ENCODE measurements at regions not wholly inside any gene's neighbourhood (a gene's known extent, or its start where the extent isn't known, plus 50 kb on each side); places are given as distances from the start of the nearest gene placed in this dataset.

GRCh38 chr11:111148953-111149352 lies 96.6 kb upstream of the POU2AF2 start:
- Histone ChIP-seq H3K9ac (ENCODE audit: low read depth in 1 of 2, low read length in 2 of 2) (no peak overlapping the region), H3K27ac (ENCODE audit: low read depth in 2 of 2, low read length in 2 of 2) (no peak overlapping the region), H3K4me1 (ENCODE audit: control insufficient read depth in 2 of 2, insufficient read depth in 2 of 2, low read length in 2 of 2) (no peaks in the 10 kb centered on the region), H3K4me3 (ENCODE audit: low read length in 2 of 2) (no peak overlapping the region), H3K27me3 (ENCODE audit: control insufficient read depth in 2 of 2, insufficient read depth in 2 of 2, low read length in 2 of 2) (no peaks in the 10 kb centered on the region), H3K36me3 (ENCODE audit: control insufficient read depth in 2 of 2, insufficient read depth in 2 of 2, low read length in 2 of 2) (no peaks in the 10 kb centered on the region), H3K9me3 (ENCODE audit: control insufficient read depth in 2 of 2, low read length in 2 of 2) (no peaks in the 10 kb centered on the region)

GRCh38 chr11:111148121-111148520 lies 97.4 kb upstream of the POU2AF2 start:
- Histone ChIP-seq H3K27me3 (ENCODE audit: control insufficient read depth in 2 of 2, insufficient read depth in 2 of 2, low read length in 2 of 2) (no peaks in the 10 kb centered on the region), H3K4me1 (ENCODE audit: control insufficient read depth in 2 of 2, insufficient read depth in 2 of 2, low read length in 2 of 2) (no peaks in the 10 kb centered on the region), H3K27ac (ENCODE audit: low read depth in 2 of 2, low read length in 2 of 2) (no peak overlapping the region), H3K9me3 (ENCODE audit: control insufficient read depth in 2 of 2, low read length in 2 of 2) (no peaks in the 10 kb centered on the region), H3K4me3 (ENCODE audit: low read length in 2 of 2) (no peak overlapping the region), H3K9ac (ENCODE audit: low read depth in 1 of 2, low read length in 2 of 2) (no peak overlapping the region), H3K36me3 (ENCODE audit: control insufficient read depth in 2 of 2, insufficient read depth in 2 of 2, low read length in 2 of 2) (no peaks in the 10 kb centered on the region)

- no peaks in the 10 kb centered on the region for H3K9me3 ChIP-seq (ENCODE audit: control insufficient read depth in 2 of 2, low read length in 2 of 2)
- H3K4me1 ChIP-seq (ENCODE audit: control insufficient read depth in 2 of 2, insufficient read depth in 2 of 2, low read length in 2 of 2), result no peaks in the 10 kb centered on the region
- H3K27me3 ChIP-seq (ENCODE audit: control insufficient read depth in 2 of 2, insufficient read depth in 2 of 2, low read length in 2 of 2), result no peaks in the 10 kb centered on the region
- no peak overlapping the region for H3K27ac ChIP-seq (ENCODE audit: low read depth in 2 of 2, low read length in 2 of 2)
- no peaks in the 10 kb centered on the region for H3K36me3 ChIP-seq (ENCODE audit: control insufficient read depth in 2 of 2, insufficient read depth in 2 of 2, low read length in 2 of 2)
- no peak overlapping the region for H3K4me3 ChIP-seq (ENCODE audit: low read length in 2 of 2)
- no peak overlapping the region for H3K9ac ChIP-seq (ENCODE audit: low read depth in 1 of 2, low read length in 2 of 2)
Measured at GRCh38 chr11:111137846-111138245, 107.7 kb upstream of the POU2AF2 start.

DNA sequence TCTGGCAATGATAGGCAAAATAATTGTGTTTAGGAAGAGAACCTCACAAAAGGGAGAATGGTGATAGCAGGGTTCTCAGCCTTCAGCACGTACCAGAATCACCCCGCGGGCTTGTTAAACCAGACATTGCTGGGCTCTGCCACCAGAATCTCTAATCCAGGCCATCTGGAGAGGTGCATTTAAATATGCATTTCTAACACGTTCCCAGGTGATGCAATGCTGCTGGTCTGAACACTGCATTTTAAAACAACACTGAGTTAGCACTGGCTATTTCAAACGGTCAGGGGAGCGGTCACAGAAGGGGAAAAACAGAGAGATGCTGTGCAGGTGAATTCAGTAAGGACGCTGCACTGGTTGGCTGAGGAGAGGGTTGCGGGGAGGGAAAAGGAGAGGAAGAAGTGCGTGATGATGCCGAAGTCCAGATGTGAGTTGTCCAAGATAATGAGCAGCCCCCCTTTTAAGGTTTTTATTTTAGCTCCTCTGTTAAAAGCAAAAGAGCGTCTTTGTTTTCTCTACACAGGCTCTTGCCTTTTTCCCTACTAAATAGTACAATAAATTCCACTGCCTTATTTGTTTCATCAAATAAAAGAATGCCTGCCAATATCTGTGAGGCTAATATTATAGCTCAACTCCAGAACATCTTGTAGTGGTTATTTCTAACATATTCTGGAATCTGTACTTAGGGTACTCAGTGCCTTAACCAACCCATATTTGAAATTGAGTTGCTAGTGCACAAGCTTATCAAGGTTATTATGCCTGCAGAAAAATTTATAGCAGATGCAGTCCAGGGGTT lies 109.6 kb upstream of the POU2AF2 start:
- Histone ChIP-seq H3K36me3 (ENCODE audit: control insufficient read depth in 2 of 2, insufficient read depth in 2 of 2, low read length in 2 of 2) (no peaks in the 10 kb centered on the region), H3K27me3 (ENCODE audit: control insufficient read depth in 2 of 2, insufficient read depth in 2 of 2, low read length in 2 of 2) (no peaks in the 10 kb centered on the region), H3K9me3 (ENCODE audit: control insufficient read depth in 2 of 2, low read length in 2 of 2) (no peaks in the 10 kb centered on the region), H3K4me3 (ENCODE audit: low read length in 2 of 2) (no peak overlapping the region), H3K9ac (ENCODE audit: low read depth in 1 of 2, low read length in 2 of 2) (no peak overlapping the region), H3K4me1 (ENCODE audit: control insufficient read depth in 2 of 2, insufficient read depth in 2 of 2, low read length in 2 of 2) (no peaks in the 10 kb centered on the region), H3K27ac (ENCODE audit: low read depth in 2 of 2, low read length in 2 of 2) (no peak overlapping the region)

GRCh38 chr11:111135101-111135500 lies 110.4 kb upstream of the POU2AF2 start:
- no peak overlapping the region for H3K27ac ChIP-seq (ENCODE audit: low read depth in 2 of 2, low read length in 2 of 2)
- H3K4me3 ChIP-seq (ENCODE audit: low read length in 2 of 2), result no peak overlapping the region
- no peaks in the 10 kb centered on the region for H3K9me3 ChIP-seq (ENCODE audit: control insufficient read depth in 2 of 2, low read length in 2 of 2)
- H3K36me3 ChIP-seq (ENCODE audit: control insufficient read depth in 2 of 2, insufficient read depth in 2 of 2, low read length in 2 of 2), result no peaks in the 10 kb centered on the region
- H3K27me3 ChIP-seq (ENCODE audit: control insufficient read depth in 2 of 2, insufficient read depth in 2 of 2, low read length in 2 of 2), result no peaks in the 10 kb centered on the region
- H3K9ac ChIP-seq (ENCODE audit: low read depth in 1 of 2, low read length in 2 of 2), result no peak overlapping the region
- no peaks in the 10 kb centered on the region for H3K4me1 ChIP-seq (ENCODE audit: control insufficient read depth in 2 of 2, insufficient read depth in 2 of 2, low read length in 2 of 2)

GRCh38 chr11:111128076-111128870 lies 117.3 kb upstream of the POU2AF2 start:
- Histone ChIP-seq H3K36me3 (ENCODE audit: control insufficient read depth in 2 of 2, insufficient read depth in 2 of 2, low read length in 2 of 2) (no peaks in the 10 kb centered on the region), H3K27me3 (ENCODE audit: control insufficient read depth in 2 of 2, insufficient read depth in 2 of 2, low read length in 2 of 2) (no peaks in the 10 kb centered on the region), H3K4me3 (ENCODE audit: low read length in 2 of 2) (no peak overlapping the region), H3K4me1 (ENCODE audit: control insufficient read depth in 2 of 2, insufficient read depth in 2 of 2, low read length in 2 of 2) (no peaks in the 10 kb centered on the region), H3K9ac (ENCODE audit: low read depth in 1 of 2, low read length in 2 of 2) (no peak overlapping the region), H3K9me3 (ENCODE audit: control insufficient read depth in 2 of 2, low read length in 2 of 2) (no peaks in the 10 kb centered on the region), H3K27ac (ENCODE audit: low read depth in 2 of 2, low read length in 2 of 2) (no peak overlapping the region)

DNA sequence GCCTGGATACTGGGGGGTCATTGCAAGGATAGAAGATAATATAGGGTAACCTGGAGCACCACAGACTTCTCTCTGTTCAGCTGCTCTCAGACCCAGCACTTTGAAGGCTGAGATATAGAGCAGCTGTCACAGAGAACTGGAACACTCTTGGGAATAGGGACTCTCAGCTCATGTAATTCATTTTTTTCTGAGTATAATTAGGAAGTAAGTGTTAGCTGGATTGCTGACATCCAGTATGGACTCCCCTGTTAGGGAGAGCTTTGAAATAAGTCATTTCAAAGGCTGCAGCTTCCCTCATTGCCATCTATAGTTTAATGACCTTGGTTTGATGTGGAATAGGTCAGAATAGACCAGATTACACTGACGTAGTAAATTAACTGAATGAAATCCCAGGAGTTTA lies 120.8 kb upstream of the POU2AF2 start:
- Histone ChIP-seq H3K4me1 (ENCODE audit: control insufficient read depth in 2 of 2, insufficient read depth in 2 of 2, low read length in 2 of 2) (no peaks in the 10 kb centered on the region), H3K27me3 (ENCODE audit: control insufficient read depth in 2 of 2, insufficient read depth in 2 of 2, low read length in 2 of 2) (no peaks in the 10 kb centered on the region), H3K4me3 (ENCODE audit: low read length in 2 of 2) (no peak overlapping the region), H3K9me3 (ENCODE audit: control insufficient read depth in 2 of 2, low read length in 2 of 2) (no peaks in the 10 kb centered on the region), H3K9ac (ENCODE audit: low read depth in 1 of 2, low read length in 2 of 2) (no peak overlapping the region), H3K36me3 (ENCODE audit: control insufficient read depth in 2 of 2, insufficient read depth in 2 of 2, low read length in 2 of 2) (no peaks in the 10 kb centered on the region), H3K27ac (ENCODE audit: low read depth in 2 of 2, low read length in 2 of 2) (no peak overlapping the region)

DNA sequence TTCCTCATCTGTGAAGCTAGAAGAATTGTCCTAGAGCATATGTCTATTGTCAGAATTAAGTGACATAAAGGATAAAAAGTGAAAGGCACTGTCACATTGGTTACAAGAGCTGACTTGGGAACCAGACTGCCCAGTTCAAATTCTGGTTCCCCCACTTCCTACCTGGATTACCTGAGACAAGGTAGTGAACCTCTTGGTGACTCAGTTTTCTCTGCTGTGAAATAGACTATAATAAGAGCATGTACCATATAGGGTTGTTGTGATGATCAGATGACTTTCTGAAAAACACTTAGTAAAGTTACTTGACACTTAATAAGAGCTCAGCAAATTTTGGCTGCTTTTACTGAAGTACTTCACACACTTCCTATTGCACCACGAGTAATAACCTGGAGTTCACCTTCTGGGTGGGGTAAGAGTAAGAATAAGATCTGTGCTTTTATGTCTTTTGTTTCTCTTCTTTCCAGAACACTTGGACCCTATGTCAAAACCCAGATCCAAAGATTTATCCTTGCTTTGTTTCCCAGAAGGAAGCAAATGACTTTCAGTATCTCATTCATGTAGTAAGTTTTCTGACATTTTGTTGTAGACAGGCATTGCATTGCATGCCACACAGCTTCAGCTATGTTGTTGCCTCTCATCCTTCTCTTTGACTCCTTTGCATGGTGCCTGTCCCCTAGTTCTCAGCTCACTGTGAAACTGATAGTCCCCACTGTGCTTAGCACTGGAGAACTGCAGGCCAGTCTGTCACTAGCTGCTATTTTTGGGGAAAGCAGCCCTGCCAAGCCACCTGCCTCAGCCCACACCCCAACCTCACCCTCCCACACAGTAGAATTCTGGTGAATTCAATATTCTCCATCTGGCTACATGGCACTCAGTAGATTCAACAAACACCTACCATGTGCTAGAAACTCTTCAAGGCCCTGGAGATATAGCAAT lies 121.8 kb upstream of the POU2AF2 start:
- H3K36me3 ChIP-seq (ENCODE audit: control insufficient read depth in 2 of 2, insufficient read depth in 2 of 2, low read length in 2 of 2), result no peaks in the 10 kb centered on the region
- H3K9me3 ChIP-seq (ENCODE audit: control insufficient read depth in 2 of 2, low read length in 2 of 2), result no peaks in the 10 kb centered on the region
- H3K27ac ChIP-seq (ENCODE audit: low read depth in 2 of 2, low read length in 2 of 2), result no peak overlapping the region
- no peaks in the 10 kb centered on the region for H3K4me1 ChIP-seq (ENCODE audit: control insufficient read depth in 2 of 2, insufficient read depth in 2 of 2, low read length in 2 of 2)
- H3K9ac ChIP-seq (ENCODE audit: low read depth in 1 of 2, low read length in 2 of 2), result no peak overlapping the region
- H3K27me3 ChIP-seq (ENCODE audit: control insufficient read depth in 2 of 2, insufficient read depth in 2 of 2, low read length in 2 of 2), result no peaks in the 10 kb centered on the region
- H3K4me3 ChIP-seq (ENCODE audit: low read length in 2 of 2), result no peak overlapping the region

DNA sequence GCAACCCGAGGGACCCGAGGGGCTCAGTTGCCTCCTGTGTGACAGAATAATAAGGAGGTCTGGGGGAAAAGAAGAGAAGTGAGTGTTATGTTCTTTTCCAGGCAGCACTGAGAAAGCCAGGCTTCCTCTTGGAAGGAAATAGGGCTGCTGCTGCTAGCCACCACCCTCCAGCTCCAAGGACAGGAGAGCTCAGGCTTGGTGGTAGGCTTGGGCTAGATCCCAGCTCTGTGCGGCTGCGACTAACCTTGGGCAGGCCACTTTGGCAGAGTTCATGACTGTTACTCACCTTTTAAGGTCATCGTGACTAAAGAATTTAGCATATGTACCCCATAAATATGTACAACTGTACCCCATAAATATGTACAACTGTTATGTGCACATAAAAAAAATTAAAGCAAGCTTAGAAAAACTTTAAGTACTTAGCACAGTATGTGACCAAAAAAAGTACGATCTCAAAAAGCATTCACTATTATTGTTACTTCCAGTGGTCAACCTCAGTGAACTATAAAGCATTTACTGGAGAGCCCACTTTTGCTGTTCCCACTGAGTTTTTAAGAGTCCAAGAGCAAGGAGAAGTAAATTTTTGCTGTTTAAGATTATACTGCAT lies 124.7 kb upstream of the POU2AF2 start:
- Histone ChIP-seq H3K27me3 (ENCODE audit: control insufficient read depth in 2 of 2, insufficient read depth in 2 of 2, low read length in 2 of 2) (no peaks in the 10 kb centered on the region), H3K27ac (ENCODE audit: low read depth in 2 of 2, low read length in 2 of 2) (no peak overlapping the region), H3K4me3 (ENCODE audit: low read length in 2 of 2) (no peak overlapping the region), H3K9me3 (ENCODE audit: control insufficient read depth in 2 of 2, low read length in 2 of 2) (no peaks in the 10 kb centered on the region), H3K4me1 (ENCODE audit: control insufficient read depth in 2 of 2, insufficient read depth in 2 of 2, low read length in 2 of 2) (no peaks in the 10 kb centered on the region), H3K9ac (ENCODE audit: low read depth in 1 of 2, low read length in 2 of 2) (no peak overlapping the region), H3K36me3 (ENCODE audit: control insufficient read depth in 2 of 2, insufficient read depth in 2 of 2, low read length in 2 of 2) (no peaks in the 10 kb centered on the region)
